Stimulated activated CD4-positive, alpha-beta T cell treated with anti-CD3 and anti-CD28 coated beads, Interleukin-2, amount 100 ng/mL, for 48 hours (primary cell): ENCODE measurements at regions not wholly inside any gene's neighbourhood (a gene's known extent, or its start where the extent isn't known, plus 50 kb on each side); places are given as distances from the start of the nearest gene placed in this dataset.

ENCODE experiments used
- DNase-seq, 2 donors: peaks; one replicate each; pipeline ENCODE4 v3.0.0-alpha.2; 2020

DNA sequence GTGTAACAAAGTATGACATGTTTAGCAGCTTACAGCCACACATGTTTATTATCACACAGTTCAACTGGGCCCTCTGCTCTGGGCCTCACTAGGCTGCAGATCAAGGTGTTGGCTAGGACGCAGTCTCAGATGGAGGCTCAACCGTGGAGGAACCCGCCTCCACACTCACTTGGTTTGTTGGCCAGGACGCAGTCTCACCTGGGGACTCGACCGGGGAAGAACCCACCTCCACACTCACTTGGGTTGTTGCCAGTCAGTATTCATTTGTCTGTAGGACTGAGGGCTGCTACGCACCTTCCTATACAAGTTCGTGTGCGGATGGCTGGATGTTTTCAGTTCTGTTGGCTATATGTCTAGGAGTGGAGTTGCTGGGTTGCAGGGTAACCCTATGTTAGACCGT is 240.7 kb upstream of the CIBAR2 start:
- DNase-seq = no peak

DNA sequence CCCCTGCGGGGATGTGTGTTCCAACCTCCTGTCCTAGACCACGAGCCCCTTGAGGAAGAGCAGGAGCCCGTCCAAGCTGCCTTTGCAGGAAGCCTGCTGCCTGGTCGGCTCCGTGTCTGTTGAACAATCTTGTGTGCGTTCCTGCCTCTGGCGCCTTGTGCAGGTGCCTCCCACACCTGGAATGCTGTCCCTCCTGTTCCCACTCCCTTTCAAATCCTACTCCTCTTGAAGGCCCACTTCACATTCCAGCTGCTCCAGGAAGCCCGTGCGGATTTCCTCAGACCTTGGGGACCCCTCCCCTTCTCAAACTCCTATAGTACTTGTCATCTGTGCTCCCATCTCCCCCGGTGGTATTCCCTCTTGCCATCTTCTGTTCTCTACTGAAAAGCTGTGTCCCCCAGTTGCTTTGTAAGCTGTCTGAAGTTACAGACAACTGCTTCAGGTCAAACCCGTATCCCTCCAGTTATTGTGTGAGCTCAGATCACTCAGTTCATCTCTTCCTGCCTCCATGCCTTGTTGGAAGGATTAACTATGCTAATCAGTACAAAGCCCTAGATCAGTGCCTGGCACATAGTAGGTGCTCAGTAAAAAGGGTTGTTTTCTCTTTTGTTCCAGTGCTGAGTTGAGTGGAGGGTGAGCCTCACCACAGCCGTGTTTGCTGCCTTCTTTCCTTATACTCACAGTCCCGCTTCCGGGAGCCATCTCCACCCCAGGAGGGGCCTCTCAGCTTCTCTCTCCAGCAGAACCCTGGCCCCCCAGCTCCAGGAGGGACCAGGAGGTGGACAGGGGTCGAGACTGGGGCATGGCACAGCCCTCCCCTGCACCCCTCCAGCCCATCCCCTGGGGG is 241.8 kb upstream of the CIBAR2 start:
- DNase-seq = no peak

DNA sequence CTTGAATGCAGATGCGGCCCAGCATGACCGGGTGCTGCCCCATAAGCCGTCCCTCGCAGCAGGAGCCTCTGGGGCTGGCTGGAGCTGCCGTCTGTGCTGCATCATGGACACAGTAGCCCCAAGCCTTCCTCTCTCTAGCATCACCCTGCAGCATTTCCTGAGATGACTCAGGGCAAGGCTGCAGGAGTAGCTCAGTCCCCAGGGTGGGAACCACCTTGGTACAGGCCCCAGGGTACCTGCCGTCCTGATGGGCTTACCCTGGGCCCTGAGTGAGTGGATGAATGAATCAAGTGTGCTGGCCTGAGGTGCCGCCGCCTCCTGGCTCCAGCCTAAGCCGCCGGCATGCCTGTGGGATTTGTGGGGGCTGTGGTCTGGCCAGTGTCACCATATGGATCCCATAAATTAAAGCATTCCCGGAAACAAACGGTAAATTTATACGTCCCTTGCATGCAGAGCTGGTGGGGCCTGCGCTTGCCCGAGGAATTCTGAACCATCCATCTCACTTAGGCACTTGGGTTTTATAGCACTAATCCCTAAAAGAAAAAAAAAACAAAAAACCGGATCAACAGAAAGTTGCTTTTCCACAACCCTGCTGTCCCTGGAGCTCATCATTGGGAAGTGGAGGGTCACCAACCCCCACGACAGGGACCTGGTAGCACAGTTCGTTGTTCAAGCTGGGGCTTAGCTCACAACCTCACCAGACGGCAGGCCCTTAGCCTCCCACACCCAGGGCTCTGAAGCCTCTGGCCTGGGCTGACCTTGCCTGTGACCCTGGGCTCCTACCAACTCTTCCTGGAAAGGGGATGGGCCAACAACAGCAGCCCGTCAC is 242.6 kb upstream of the CIBAR2 start:
- DNase-seq = no peak

DNA sequence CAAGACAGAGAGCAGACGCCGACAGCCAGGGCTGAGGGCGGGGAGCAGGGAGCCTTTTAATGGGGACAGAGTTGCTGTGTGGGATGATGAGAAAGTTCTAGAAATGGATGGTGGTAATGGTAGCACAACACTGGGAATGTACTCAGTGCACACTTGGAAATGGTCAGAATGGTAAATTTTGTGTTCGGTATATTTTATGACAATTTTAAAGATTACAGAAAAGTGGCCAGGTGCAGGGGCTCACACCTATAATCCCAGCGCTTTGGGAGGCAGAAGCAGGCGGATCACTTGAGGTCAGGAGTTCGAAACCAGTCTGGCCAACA is 243.2 kb upstream of the CIBAR2 start:
- DNase-seq = no peak

DNA sequence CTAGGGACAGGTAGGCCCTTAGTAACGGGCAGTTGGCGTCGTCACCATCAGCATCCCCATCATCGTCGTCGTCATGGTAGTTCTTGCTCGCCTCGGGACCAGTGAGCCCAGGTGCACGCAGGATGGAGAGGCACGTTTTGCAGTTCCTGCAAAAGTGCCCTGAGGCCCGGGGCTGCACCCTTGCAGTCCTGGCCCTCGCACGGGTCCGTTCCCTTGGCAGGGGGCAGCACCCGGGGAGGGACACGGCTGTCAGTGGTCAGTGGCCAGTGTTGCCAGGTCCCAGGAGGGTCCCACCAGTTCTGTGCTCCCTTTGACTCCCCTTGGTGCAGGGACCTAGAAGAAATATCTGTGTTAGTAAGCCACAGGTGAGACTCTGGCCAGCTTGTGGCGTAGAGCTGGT is 243.9 kb upstream of the CIBAR2 start:
- no peak for DNase-seq

DNA sequence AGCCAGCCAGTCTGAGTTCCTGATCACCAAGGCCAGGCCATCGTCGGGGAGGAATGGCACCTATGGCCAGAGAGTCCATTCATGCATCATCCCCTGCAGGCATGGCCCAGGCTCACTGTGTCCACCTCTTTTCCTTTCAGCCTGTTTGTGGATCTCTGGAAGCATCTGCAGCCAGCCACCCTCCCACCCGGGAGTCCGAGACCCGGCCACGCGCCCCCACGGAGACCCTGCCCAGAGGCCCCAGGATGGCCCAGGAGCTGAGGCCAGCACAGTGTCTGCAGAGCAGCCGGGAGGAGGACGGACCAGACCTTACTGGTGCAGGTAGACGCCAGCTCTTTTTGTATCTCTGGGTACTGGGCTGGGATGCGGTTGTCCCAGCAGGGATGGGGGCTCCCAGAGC is 245.1 kb upstream of the CIBAR2 start:
- no peak for DNase-seq

DNA sequence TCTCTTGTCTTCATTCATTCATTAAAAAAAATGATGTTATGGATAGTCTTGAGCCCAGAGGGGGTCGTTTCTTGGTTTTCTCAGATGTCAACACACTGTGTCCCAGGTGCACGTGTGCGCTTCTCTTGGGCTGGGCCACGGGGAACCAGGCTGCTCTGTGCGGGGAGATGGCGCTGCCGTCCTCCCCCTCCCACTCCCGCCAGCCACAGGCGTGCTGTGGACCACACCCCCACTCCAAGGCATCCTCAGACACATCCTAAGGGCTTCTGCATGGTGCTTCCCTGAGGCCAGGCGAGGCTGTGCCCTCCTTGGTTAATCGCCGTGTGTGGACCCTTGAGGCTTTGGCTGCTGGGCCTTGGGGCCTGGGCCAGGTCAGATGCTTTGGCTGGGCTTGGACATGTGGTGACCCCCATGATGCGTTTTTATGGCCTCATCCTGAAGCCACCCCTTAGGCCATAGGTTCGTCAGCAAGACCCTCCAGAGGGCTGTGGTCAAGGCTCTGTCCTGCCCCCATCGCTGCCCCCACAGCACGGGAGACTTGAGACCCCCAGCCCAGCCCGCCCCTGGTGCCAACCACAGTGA is 245.7 kb upstream of the CIBAR2 start:
- no peak for DNase-seq

DNA sequence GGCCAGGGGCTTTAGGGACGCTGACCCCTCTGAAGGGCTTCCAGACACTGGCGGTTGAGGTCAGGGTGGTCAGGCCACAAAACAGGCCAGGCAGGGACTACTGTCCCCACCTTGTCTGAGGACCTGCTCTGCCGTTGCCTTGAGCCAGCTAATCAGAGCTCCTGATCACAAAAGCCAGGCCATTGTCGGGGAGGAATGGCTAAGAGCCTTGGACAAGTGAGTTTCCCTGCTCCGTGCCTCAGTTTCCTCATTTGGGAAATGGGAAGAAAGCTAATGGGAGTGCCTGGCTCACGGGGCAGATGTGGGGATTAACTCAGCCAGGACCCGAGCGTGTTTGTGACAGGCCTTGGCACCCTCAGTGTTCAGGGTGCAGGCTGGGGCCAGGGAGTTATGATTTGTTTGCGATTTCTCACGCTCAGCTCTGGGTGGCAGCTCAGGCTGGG is 246.5 kb upstream of the CIBAR2 start:
- no peak for DNase-seq

- DNase-seq = no peak
Observed at GRCh38 chr16:85359147-85359822, 247.0 kb upstream of the CIBAR2 start.

DNA sequence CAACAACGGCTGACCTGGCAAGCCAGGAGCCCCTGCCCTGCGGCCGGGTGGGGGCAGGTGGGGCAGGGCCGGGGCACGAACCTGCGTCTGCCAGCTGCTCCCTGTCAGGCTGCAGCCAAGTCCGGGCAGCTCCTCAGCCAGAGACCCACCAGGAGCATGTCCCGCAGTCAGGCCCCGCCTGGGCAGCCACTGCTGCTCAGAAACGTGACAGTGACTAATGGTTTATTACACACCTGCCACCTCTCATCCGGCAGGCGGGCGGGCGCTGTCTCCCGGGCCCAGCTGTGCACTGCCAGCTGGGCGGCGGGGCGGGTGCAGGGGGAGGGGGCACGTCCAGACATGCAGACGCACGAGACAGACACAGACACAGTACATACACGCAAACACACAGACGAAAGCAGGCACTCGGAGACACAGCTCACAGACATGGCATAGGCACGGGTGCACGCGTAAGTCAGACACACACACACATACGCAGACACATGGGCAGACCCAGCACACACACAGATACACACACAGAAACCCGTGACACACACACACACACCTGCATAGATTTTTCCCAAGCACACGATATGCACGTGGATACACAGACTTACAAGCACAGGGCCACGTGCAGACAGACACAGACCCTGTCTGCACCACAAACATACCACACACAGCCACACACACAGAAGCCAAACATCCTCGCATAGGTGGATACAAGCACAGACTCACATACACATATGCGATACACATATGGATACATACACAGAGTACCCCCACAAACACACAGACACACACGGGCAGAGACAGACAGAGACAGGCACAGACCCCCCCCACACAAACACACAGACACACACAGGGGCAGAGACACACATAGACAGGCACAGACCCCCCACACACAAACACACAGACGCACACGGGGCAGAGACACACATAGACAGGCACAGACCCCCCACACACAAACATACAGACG is 248.3 kb upstream of the CIBAR2 start:
- no peak for DNase-seq

GRCh38 chr16:85361441-85362118 is 249.3 kb upstream of the CIBAR2 start:
- no peak for DNase-seq

DNA sequence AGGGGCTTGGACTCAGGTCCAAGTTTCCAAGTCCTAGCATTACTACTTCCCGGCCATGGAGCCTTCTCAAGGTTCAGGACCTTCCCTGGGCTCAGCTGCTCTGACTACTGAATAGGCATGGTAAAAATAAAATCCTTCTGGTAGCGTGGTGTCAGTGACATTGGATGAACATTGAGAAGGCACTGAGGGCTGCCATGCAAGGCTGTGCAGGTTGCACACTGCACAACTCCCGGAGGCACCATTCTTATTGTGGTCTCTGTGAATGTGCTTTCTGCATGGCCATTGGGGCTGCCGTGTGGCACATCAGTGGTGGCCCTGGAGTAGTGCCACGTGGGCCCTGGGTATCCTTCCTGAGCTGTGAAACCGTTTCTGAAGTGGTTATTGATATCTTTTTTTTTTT is 250.2 kb upstream of the CIBAR2 start:
- no peak for DNase-seq

- DNase-seq = no peak
Observed at GRCh38 chr16:85363427-85363826, 249.7 kb upstream of the GSE1 start.

DNA sequence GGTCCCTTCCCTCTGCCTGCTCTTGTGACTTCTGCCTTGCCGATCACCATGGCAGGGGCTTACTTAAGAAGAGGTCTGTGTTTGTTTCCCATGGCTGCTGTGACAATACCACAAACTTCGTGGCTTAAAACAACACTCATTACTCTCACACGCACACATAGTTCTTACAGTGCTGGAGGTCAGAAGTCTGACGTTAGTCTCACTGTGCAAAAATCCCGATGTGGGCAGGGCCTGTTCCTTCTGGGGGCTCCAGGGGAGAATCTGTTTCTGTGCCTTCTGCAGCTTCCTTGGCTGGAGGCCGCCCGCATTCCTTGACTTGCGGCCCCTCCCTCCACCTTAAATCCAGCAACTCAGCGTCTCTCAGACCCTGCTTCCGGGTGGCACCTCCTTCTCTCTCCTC is 249.2 kb upstream of the GSE1 start:
- DNase-seq = no peak

- DNase-seq = no peak
Observed at GRCh38 chr16:85364323-85365040, 248.6 kb upstream of the GSE1 start.

DNA sequence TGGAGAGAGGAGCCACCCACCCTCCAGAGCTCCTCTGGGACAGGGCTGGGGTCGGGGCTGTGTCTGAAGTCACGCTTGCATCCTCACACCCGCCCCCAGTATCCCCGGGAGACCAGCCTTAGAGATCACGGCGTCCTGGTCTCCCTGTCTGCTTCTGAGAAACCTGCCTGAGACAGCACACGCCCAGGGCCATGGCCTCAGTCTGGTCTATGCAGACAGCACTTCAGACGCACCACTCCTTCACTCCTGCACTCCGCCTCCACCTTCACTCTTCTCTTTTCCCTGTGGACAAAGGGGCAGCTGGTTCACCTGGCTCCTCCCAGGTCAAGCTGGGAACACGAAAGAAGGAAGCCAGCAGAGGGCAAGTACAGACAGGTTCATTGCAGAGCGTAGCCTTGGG is 248.0 kb upstream of the GSE1 start:
- DNase-seq = no peak

DNA sequence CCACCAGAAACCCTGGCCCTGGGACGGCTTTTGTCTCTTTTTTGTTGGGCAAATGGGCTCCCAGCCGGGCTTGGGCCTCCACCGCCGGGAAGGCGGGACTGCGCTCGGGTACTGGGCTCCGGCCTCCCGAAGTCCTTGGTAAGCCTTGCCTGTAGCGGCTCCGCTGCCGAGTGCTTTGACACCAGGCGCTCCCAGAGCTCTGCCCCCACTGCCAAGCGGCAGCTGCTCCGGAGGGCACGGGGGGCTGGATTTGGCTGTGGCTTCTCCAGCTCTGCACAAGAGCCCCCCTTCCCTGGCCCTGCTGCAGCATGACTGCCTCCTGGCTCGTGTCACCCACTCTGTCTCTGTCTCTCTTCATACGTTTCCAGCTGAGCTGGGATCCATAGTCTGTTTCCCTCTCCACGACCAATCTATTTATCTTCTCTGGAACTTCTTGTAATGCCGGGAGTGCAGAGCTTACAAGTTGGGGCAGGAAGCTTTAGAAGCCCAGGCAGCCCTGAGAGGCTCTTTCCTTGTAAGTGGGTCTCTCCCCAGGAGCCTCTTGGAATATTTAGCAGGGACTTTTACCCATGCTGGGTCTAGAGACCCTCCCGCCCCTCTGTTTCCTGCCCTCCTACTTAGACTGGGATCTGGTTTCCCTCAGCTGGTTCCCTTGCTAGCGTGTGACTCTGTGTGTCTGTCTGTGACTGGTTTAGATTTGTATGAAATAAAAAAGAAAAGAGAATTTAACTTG is 246.9 kb upstream of the GSE1 start:
- DNase-seq = no peak

GRCh38 chr16:85367485-85367884 is 245.6 kb upstream of the GSE1 start:
- no peak for DNase-seq

- DNase-seq = no peak
Observed at GRCh38 chr16:85369060-85369459, 244.1 kb upstream of the GSE1 start.
